GM19468 (cell line): ENCODE measurements at regions not wholly inside any gene's neighbourhood (a gene's known extent, or its start where the extent isn't known, plus 50 kb on each side); places are given as distances from the start of the nearest gene placed in this dataset.

Experiments
- ATAC-seq: cut with Tn5 transposase; IDR thresholded peaks from one replicate; pipeline ENCODE4 v1.9.1; 2021; ENCODE audit warnings: mild to moderate bottlenecking, moderate library complexity, moderate number of reproducible peaks; ENCODE audit not compliant: unreplicated experiment; ENCODE audit errors: extremely low read depth

GRCh38 chr10:131617113-131617858, 283.5 kb upstream of the PPP2R2D start:
- ATAC-seq, result no peak

- no peak for ATAC-seq
These were observed 282.1 kb upstream of the PPP2R2D start for GRCh38 chr10:131618587-131619267.

DNA sequence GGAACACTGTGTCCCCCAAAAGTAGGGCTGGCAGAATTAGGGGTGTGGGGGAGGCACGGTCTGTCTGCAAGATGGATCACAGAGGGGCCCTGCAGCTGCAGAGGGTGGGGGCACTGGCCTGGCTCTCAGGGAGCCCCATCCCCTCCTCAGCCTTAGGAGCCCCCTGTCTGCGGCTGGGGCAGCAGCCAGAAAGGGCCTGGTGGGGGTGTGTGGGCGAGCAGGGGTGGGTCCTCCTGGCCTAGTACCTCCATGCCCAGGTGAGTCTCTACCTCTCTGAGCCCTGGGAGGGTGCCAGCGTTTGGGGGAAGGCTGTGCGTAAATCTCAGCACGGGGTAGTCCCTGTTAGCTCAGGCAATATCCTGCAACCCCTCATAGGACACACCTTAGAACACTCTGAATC, 280.5 kb upstream of the PPP2R2D start:
- ATAC-seq, result no peak

- ATAC-seq, result no peak
These were observed 279.9 kb upstream of the PPP2R2D start for GRCh38 chr10:131620904-131621303.

GRCh38 chr10:131621784-131622624, 278.8 kb upstream of the PPP2R2D start:
- ATAC-seq, result no peak

DNA sequence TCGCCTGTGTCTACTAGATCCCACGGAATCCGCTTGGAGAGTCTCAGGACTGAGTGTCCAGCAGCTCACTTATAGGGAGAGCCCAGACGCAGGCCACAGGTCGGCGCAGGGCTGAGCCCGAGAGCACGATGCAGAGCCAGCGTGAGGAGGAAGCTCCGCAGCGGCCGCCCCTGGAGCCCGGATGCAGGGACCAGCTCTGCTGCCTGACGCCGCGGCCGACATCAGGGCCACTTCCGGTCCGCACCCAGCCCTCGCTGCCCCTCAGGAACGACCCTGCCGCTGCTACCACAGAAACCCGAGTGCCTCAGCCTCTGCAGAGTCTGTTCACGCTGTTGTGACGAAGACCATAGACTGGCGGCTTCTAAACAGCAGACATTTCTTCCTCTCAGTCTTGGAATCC, 275.8 kb upstream of the PPP2R2D start:
- no peak for ATAC-seq

DNA sequence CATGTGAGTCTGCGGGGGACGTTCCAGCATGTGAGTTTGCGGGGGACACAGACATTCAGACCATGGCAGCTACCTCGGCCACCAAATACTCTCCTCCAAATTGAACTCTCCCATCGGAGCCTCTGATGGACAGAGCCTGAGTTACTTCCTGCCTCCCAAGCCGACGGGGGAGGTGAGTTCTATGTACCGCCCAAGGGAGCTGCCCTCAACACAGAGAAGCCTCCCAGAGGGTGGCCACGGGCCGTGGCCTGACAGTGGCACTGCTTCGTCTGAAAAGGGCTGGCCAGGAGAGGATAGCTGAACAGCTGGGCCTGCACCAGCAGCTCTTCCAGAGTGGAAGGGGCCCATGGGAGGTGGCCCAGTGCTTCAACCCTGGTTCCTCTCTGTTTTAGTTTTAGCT, 274.5 kb upstream of the PPP2R2D start:
- no peak for ATAC-seq

DNA sequence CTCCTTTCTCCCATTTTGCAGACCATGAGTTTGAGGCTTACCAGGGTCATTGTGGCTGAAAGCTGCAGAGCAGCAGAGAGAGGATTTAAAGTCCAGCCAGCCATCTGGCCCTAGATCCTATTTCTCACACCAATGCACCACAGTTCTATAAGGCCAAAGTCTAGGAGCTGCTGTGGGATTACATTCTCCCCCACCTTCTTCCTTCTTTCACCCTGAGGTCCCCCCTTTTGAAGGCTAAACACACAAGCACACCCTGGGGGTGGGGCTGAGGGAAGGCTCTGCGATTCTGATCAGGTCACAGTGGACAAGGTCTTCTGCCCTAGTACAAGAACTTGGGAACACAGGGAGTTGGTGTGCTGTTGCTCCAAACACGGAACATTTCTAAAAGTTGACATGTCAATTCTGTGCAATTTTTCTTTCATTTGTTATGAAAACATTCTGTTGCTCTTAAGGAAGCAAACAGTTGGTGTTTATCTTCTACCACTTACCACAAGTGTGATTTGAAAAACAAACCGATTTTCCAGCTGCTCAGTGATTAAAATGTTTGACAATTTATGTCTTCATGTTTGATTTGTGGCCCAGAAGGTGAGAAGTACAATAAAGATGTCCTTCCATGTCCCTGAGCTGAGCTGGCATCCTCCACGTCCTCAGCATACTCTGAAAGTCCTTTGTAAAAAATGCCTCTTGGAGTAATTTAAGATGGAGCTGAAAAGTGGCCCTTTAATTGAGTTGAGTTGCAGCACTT, 271.6 kb upstream of the PPP2R2D start:
- no peak for ATAC-seq

- no peak for ATAC-seq
These were observed 270.0 kb upstream of the PPP2R2D start for GRCh38 chr10:131630772-131631258.

DNA sequence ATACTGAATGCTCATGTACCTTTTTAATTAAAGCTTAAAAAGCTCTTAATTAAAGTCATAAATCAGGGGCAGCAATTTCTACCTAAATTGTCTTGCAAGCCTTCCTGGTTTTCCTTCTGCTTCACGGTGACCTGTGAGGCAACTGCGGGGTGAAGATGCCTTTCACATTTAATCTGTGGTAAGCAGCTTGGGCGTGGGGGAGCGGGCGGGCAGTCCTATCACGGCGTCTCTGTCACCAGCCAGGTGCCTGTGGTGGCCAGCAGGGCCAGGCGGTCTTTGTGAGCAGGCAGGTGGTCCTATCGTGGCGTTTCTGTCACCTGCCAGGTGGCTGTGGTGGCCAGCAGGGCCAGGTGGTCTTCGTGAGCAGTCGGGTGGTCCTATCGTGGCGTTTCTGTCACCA, 269.2 kb upstream of the PPP2R2D start:
- ATAC-seq, result no peak

DNA sequence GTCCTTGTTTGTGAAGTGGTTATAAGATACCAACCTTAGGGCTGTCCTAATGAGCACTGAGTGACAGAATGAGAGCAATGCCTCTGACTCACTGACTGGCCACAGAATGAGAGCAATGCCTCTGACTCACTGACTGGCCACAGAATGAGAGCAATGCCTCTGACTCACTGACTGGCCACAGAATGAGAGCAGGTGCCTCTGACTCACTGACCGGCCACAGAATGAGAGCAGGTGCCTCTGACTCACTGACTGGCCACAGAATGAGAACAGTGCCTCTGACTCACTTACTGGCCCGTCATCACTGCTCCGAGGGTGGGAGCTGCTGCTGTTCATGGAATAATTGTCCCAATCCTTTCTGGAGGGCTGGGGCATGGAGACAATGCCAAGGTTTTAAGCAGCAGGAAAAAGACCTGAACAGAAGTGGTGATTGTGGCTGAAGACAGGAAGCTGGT, 265.2 kb upstream of the PPP2R2D start:
- ATAC-seq, result no peak

DNA sequence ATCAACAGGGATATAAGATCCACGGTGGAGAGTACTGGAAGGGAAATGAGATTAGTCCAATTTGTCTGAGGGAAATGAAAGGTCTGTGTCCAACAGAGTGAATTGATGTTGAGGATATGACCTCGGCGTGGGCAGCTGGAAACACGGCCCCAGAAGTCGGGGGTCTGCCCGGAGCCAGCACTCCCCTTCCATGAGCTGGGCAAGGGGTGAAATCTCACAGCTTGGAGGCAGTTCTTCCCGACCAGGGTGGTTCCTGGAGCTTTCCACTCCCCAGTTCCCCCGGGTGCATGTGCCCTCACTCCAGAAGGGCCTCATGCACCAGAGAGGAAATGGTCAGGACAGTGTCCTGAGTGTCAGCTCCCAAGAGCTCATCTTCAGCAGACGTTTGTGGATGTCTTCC, 264.7 kb upstream of the PPP2R2D start:
- no peak for ATAC-seq

GRCh38 chr10:131636841-131637724, 263.7 kb upstream of the PPP2R2D start:
- ATAC-seq, result no peak

- ATAC-seq, result no peak
These were observed 262.5 kb upstream of the PPP2R2D start for GRCh38 chr10:131638049-131638879.

- ATAC-seq, result no peak
These were observed 261.9 kb upstream of the PPP2R2D start for GRCh38 chr10:131638880-131639278.

- no peak for ATAC-seq
These were observed 260.7 kb upstream of the PPP2R2D start for GRCh38 chr10:131640045-131640644.

- peak; percentile 90 for ATAC-seq
These were observed 259.6 kb upstream of the PPP2R2D start for GRCh38 chr10:131641231-131641630.

DNA sequence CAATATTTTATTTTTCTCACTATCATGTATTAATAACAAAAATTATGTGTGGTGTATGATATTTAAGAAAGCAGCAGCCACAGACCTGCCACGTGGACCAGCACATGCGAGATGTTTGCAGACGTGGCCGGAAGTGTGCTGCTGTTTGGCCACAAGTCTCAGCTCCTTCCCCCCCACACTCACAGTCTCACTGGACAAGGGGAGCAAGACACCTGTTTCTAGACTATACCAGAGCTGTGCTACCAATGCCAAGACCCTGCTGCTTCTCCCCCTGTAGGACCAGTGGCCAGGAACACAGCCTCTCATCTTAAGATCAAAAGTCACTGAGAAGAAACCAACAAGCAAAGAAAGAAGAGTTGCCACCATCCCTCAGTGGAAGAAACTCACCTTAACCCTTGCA, 258.9 kb upstream of the PPP2R2D start:
- ATAC-seq, result no peak
